GM23248 (cell line): ENCODE measurements at regions not wholly inside any gene's neighbourhood (a gene's known extent, or its start where the extent isn't known, plus 50 kb on each side); places are given as distances from the start of the nearest gene placed in this dataset.

Experiments
- DNase-seq: peaks from one replicate; pipeline ENCODE4 v3.0.0-alpha.2; 2015
- H2AFZ ChIP-seq: fragments of 200-600 bp; sonication (generic); 2 replicates; pipeline ENCODE4 v1.6.1; 2016; ENCODE audit warnings: antibody characterized with exemption
- H3F3A ChIP-seq: fragments of 200-600 bp; sonication (generic); 2 replicates; pipeline ENCODE4 v1.6.1; 2016; ENCODE audit warnings: mild to moderate bottlenecking, antibody characterized with exemption, mixed run types; ENCODE audit not compliant: insufficient read depth
- H3K27ac ChIP-seq: fragments of 200-600 bp; sonication (generic); 2 replicates; pipeline ENCODE4 v1.5.1; 2016; ENCODE audit warnings: mild to moderate bottlenecking
- H3K27me3 ChIP-seq: fragments of 200-600 bp; sonication (generic); replicated peaks from 2 replicates; pipeline ENCODE4 v1.6.1; 2016; ENCODE audit warnings: mild to moderate bottlenecking; ENCODE audit not compliant: insufficient read depth
- H3K36me3 ChIP-seq: fragments of 200-600 bp; sonication (generic); 2 replicates; pipeline ENCODE4 v1.6.1; 2016; ENCODE audit warnings: low read depth, mild to moderate bottlenecking
- H3K4me1 ChIP-seq: fragments of 200-600 bp; sonication (generic); 2 replicates; pipeline ENCODE4 v1.6.1; 2016; ENCODE audit warnings: mild to moderate bottlenecking; ENCODE audit not compliant: insufficient read depth
- H3K4me2 ChIP-seq: fragments of 200-600 bp; sonication (generic); one replicate; pipeline ENCODE4 v1.6.1; 2016; ENCODE audit warnings: mild to moderate bottlenecking; ENCODE audit not compliant: unreplicated experiment
- H3K4me3 ChIP-seq: fragments of 200-600 bp; sonication (generic); 2 replicates; pipeline ENCODE4 v1.5.1; 2016; ENCODE audit warnings: mild to moderate bottlenecking
- H3K79me2 ChIP-seq: fragments of 200-600 bp; sonication (generic); 2 replicates; pipeline ENCODE4 v1.6.1; 2016; ENCODE audit warnings: mild to moderate bottlenecking; ENCODE audit not compliant: insufficient read depth
- H3K9ac ChIP-seq: fragments of 200-600 bp; sonication (generic); 2 replicates; pipeline ENCODE4 v1.6.1; 2016; ENCODE audit warnings: mild to moderate bottlenecking
- H3K9me2 ChIP-seq: fragments of 200-600 bp; sonication (generic); 2 replicates; pipeline ENCODE4 v1.6.1; 2016; ENCODE audit warnings: mixed run types, mild to moderate bottlenecking, moderate library complexity; ENCODE audit not compliant: insufficient read depth
- H3K9me3 ChIP-seq: fragments of 200-600 bp; sonication (generic); one replicate; pipeline ENCODE4 v1.6.1; 2017; ENCODE audit warnings: low read depth
- H4K20me1 ChIP-seq: fragments of 200-600 bp; sonication (generic); 2 replicates; pipeline ENCODE4 v1.6.0; 2016; ENCODE audit not compliant: insufficient read depth
- EZH2 ChIP-seq: fragments of 200-600 bp; sonication (generic); IDR thresholded peaks from 2 replicates; pipeline ENCODE4 v1.6.1; 2018; ENCODE audit warnings: antibody characterized with exemption, mild to moderate bottlenecking; ENCODE audit not compliant: insufficient read depth, poor library complexity, severe bottlenecking
- EZH2phosphoT487 ChIP-seq: fragments of 200-600 bp; sonication (generic); IDR thresholded peaks from 2 replicates; pipeline ENCODE4 v1.6.1; 2018; ENCODE audit warnings: antibody characterized with exemption, moderate library complexity, mild to moderate bottlenecking, low read depth; ENCODE audit not compliant: insufficient read depth
- WGBS, 2 experiments: methylation state at CpG; one replicate each; pipeline ENCODE4 v1.1.6; 2015 to 2017; ENCODE audit warnings: low lambda C conversion rate in 2 of 2, low coverage in 1 of 2; ENCODE audit errors: missing lambda C conversion rate in 2 of 2; 5-methylcytosine and 5-hydroxymethylcytosine counted together
- in situ Hi-C: fragments of 300-500 bp; cut with MboI; formaldehyde crosslinking; loops from 2 replicates; pipeline ENCODE4 v1.15.0; 2020

GRCh38 chr9:110126986-110127864 is 80.7 kb downstream of the C9orf152 start:
- H3F3A ChIP-seq, result peaks cover 81% of the 10 kb centered on the region
- 83 to 84% methylated on average over 21 of the region's 23 CpGs for WGBS, 2 experiments
- H3K27me3 ChIP-seq, result no peaks in the 10 kb centered on the region
- no peaks in the 10 kb centered on the region for H3K9me3 ChIP-seq
- TF ChIP-seq EZH2 (no peak), EZH2phosphoT487 (no peak)
- H3K9ac ChIP-seq, result no peak overlapping the region
- DNase-seq, result no peak
- peaks cover 36% of the 10 kb centered on the region for H3K4me1 ChIP-seq
- in situ Hi-C loops, result no loop called here
- peaks cover 39% of the 10 kb centered on the region; the same call in 1 of the 2 replicates for H4K20me1 ChIP-seq
- peak overlapping the region; percentile 86 for H3K27ac ChIP-seq
- no peaks in the 10 kb centered on the region for H3K9me2 ChIP-seq
- H3K4me2 ChIP-seq, result no peak overlapping the region
- H3K36me3 ChIP-seq, result peaks cover 5% of the 10 kb centered on the region; the same call in 1 of the 2 replicates
- peaks cover 100% of the 10 kb centered on the region for H3K79me2 ChIP-seq
- no peak overlapping the region for H2AFZ ChIP-seq
- no peak overlapping the region for H3K4me3 ChIP-seq

GRCh38 chr9:110128664-110129329 is 79.2 kb downstream of the C9orf152 start:
- Histone ChIP-seq H3F3A (peaks cover 84% of the 10 kb centered on the region), H3K9me3 (no peaks in the 10 kb centered on the region), H3K79me2 (peaks cover 100% of the 10 kb centered on the region), H3K27me3 (no peaks in the 10 kb centered on the region), H3K27ac (no peak overlapping the region), H3K4me3 (no peak overlapping the region), H2AFZ (no peak overlapping the region), H4K20me1 (peaks cover 31% of the 10 kb centered on the region; the same call in 1 of the 2 replicates), H3K4me1 (peaks cover 40% of the 10 kb centered on the region), H3K9ac (no peak overlapping the region), H3K9me2 (no peaks in the 10 kb centered on the region), H3K36me3 (peaks cover 6% of the 10 kb centered on the region; the same call in 1 of the 2 replicates), H3K4me2 (no peak overlapping the region)
- DNase-seq, result no peak
- 84 to 87% methylated on average over 7 of the region's 7 CpGs for WGBS, 2 experiments
- TF ChIP-seq EZH2 (no peak), EZH2phosphoT487 (no peak)
- in situ Hi-C loops, result no loop called here

- Histone ChIP-seq H3K9me2 (no peaks in the 10 kb centered on the region), H3K4me3 (no peak overlapping the region), H3K79me2 (peaks cover 100% of the 10 kb centered on the region), H3K36me3 (peaks cover 6% of the 10 kb centered on the region; the same call in 1 of the 2 replicates), H3K27me3 (no peaks in the 10 kb centered on the region), H3K9me3 (no peaks in the 10 kb centered on the region), H3K9ac (no peak overlapping the region), H2AFZ (no peak overlapping the region), H3K27ac (no peak overlapping the region), H3K4me2 (no peak overlapping the region), H4K20me1 (peaks cover 28% of the 10 kb centered on the region; the same call in 1 of the 2 replicates), H3K4me1 (peaks cover 40% of the 10 kb centered on the region), H3F3A (peaks cover 85% of the 10 kb centered on the region)
- in situ Hi-C loops, result no loop called here
- no peak for DNase-seq
- WGBS, 2 experiments, result 96 to 100% methylated on average over 1 of the region's 1 CpG
- no peak for TF ChIP-seq EZH2phosphoT487
Observed at GRCh38 chr9:110129425-110129824, 78.5 kb downstream of the C9orf152 start.

- Histone ChIP-seq H3K27me3 (no peaks in the 10 kb centered on the region), H3F3A (peaks cover 85% of the 10 kb centered on the region), H3K4me1 (peaks cover 37% of the 10 kb centered on the region), H2AFZ (no peak overlapping the region), H3K79me2 (peaks cover 100% of the 10 kb centered on the region), H3K36me3 (peaks cover 6% of the 10 kb centered on the region; the same call in 1 of the 2 replicates), H3K27ac (no peak overlapping the region), H3K4me3 (no peak overlapping the region), H4K20me1 (peaks cover 28% of the 10 kb centered on the region; the same call in 1 of the 2 replicates), H3K9me2 (no peaks in the 10 kb centered on the region), H3K4me2 (no peak overlapping the region), H3K9ac (no peak overlapping the region), H3K9me3 (no peaks in the 10 kb centered on the region)
- in situ Hi-C loops, result no loop called here
- 97 to 99% methylated on average over 3 of the region's 3 CpGs for WGBS, 2 experiments
- TF ChIP-seq EZH2phosphoT487 (no peak), EZH2 (no peak)
- no peak for DNase-seq
Observed at GRCh38 chr9:110130211-110130610, 77.7 kb downstream of the C9orf152 start.
